Activated T-helper 2 cell treated with anti-CD3 and anti-CD28 coated beads, Interferon-gamma antibody, Interleukin-2, Interleukin-4, amounts not matched to agents 10 μg/mL and 5 μg/mL and 100 μg/mL, durations not matched to agents 14 hours and 24 hours and 36 hours (primary cell): ENCODE measurements at regions not wholly inside any gene's neighbourhood (a gene's known extent, or its start where the extent isn't known, plus 50 kb on each side); places are given as distances from the start of the nearest gene placed in this dataset.

Experiments used
- DNase-seq: peaks from one replicate; pipeline ENCODE4 v3.0.0; 2021; ENCODE audit warnings: low spot score
- H3K27ac Mint-ChIP-seq: one replicate; pipeline ENCODE4 v1.8.0; 2021; ENCODE audit warnings: mixed read lengths
- H3K27me3 Mint-ChIP-seq: one replicate; pipeline ENCODE4 v1.8.0; 2021; ENCODE audit warnings: low read depth, mixed read lengths
- H3K36me3 Mint-ChIP-seq: one replicate; pipeline ENCODE4 v1.8.0; 2021; ENCODE audit warnings: low read depth, mixed read lengths
- H3K4me1 Mint-ChIP-seq: one replicate; pipeline ENCODE4 v1.8.0; 2021; ENCODE audit warnings: low read depth, mixed read lengths
- H3K4me3 Mint-ChIP-seq: one replicate; pipeline ENCODE4 v1.8.0; 2021; ENCODE audit warnings: low read depth, mild to moderate bottlenecking, moderate library complexity, mixed read lengths
- H3K9me3 Mint-ChIP-seq: one replicate; pipeline ENCODE4 v1.8.0; 2021; ENCODE audit warnings: mixed read lengths
- intact Hi-C: fragments of 100-400 bp; cut with micrococcal nuclease; formaldehyde crosslinking; loops from one replicate; pipeline ENCODE4 v1.15.1; 2023

GRCh38 chr13:83327091-83327490 is 555.2 kb downstream of the SLITRK1 start:
- intact Hi-C loops = no loop called here
- no peak overlapping the region for H3K27ac Mint-ChIP-seq
- peaks cover 46% of the 10 kb centered on the region for H3K9me3 Mint-ChIP-seq
- no peak overlapping the region for H3K4me3 Mint-ChIP-seq
- no peaks in the 10 kb centered on the region for H3K36me3 Mint-ChIP-seq
- no peak for DNase-seq
- no peaks in the 10 kb centered on the region for H3K4me1 Mint-ChIP-seq
- H3K27me3 Mint-ChIP-seq = no peaks in the 10 kb centered on the region

GRCh38 chr13:83325125-83325853 is 557.0 kb downstream of the SLITRK1 start:
- no peaks in the 10 kb centered on the region for H3K4me1 Mint-ChIP-seq
- intact Hi-C loops = no loop called here
- no peaks in the 10 kb centered on the region for H3K27me3 Mint-ChIP-seq

GRCh38 chr13:83311886-83312577 is 570.2 kb downstream of the SLITRK1 start:
- no peak overlapping the region for H3K27ac Mint-ChIP-seq
- no peak for DNase-seq

More at GRCh38 chr13:83325125-83325853, 557.0 kb downstream of the SLITRK1 start:
- DNase-seq = no peak
- H3K36me3 Mint-ChIP-seq = no peaks in the 10 kb centered on the region
- no peak overlapping the region for H3K27ac Mint-ChIP-seq
- H3K9me3 Mint-ChIP-seq = peaks cover 41% of the 10 kb centered on the region
- no peak overlapping the region for H3K4me3 Mint-ChIP-seq

GRCh38 chr13:83298617-83299016 is 583.7 kb downstream of the SLITRK1 start:
- Mint-ChIP-seq H3K4me3 (no peak overlapping the region), H3K9me3 (peaks cover 35% of the 10 kb centered on the region), H3K36me3 (no peaks in the 10 kb centered on the region), H3K27me3 (no peaks in the 10 kb centered on the region), H3K27ac (no peak overlapping the region), H3K4me1 (no peaks in the 10 kb centered on the region)
- intact Hi-C loops = no loop called here
- no peak for DNase-seq

More at GRCh38 chr13:83311886-83312577, 570.2 kb downstream of the SLITRK1 start:
- intact Hi-C loops = no loop called here
- Mint-ChIP-seq H3K9me3 (peaks cover 5% of the 10 kb centered on the region), H3K4me1 (no peaks in the 10 kb centered on the region), H3K27me3 (no peaks in the 10 kb centered on the region), H3K4me3 (no peak overlapping the region), H3K36me3 (no peaks in the 10 kb centered on the region)

GRCh38 chr13:83297586-83298290 is 584.5 kb downstream of the SLITRK1 start:
- no peaks in the 10 kb centered on the region for H3K4me1 Mint-ChIP-seq
- no peaks in the 10 kb centered on the region for H3K36me3 Mint-ChIP-seq
- no peak for DNase-seq
- no peaks in the 10 kb centered on the region for H3K27me3 Mint-ChIP-seq
- H3K4me3 Mint-ChIP-seq = no peak overlapping the region
- peaks cover 40% of the 10 kb centered on the region for H3K9me3 Mint-ChIP-seq
- intact Hi-C loops = no loop called here
- H3K27ac Mint-ChIP-seq = no peak overlapping the region

- no peaks in the 10 kb centered on the region for H3K27me3 Mint-ChIP-seq
- no peaks in the 10 kb centered on the region for H3K4me1 Mint-ChIP-seq
- no peak for DNase-seq
- H3K36me3 Mint-ChIP-seq = no peaks in the 10 kb centered on the region
- intact Hi-C loops = no loop called here
- H3K27ac Mint-ChIP-seq = no peak overlapping the region
- no peak overlapping the region for H3K4me3 Mint-ChIP-seq
- H3K9me3 Mint-ChIP-seq = peaks cover 40% of the 10 kb centered on the region
Observed at GRCh38 chr13:83295686-83296085, 586.6 kb downstream of the SLITRK1 start.

- Mint-ChIP-seq H3K27me3 (no peaks in the 10 kb centered on the region), H3K36me3 (no peaks in the 10 kb centered on the region), H3K27ac (no peak overlapping the region), H3K4me3 (no peak overlapping the region), H3K9me3 (peaks cover 26% of the 10 kb centered on the region), H3K4me1 (no peaks in the 10 kb centered on the region)
- intact Hi-C loops = no loop called here
- no peak for DNase-seq
Observed at GRCh38 chr13:83286737-83287136, 595.5 kb downstream of the SLITRK1 start.

GRCh38 chr13:83281654-83282053 is 600.6 kb downstream of the SLITRK1 start:
- Mint-ChIP-seq H3K27ac (no peak overlapping the region), H3K4me1 (no peaks in the 10 kb centered on the region), H3K4me3 (no peak overlapping the region), H3K36me3 (no peaks in the 10 kb centered on the region), H3K9me3 (peaks cover 31% of the 10 kb centered on the region), H3K27me3 (no peaks in the 10 kb centered on the region)
- no peak for DNase-seq
- intact Hi-C loops = no loop called here

GRCh38 chr13:83274679-83275078 is 607.6 kb downstream of the SLITRK1 start:
- intact Hi-C loops = no loop called here
- H3K4me1 Mint-ChIP-seq = no peaks in the 10 kb centered on the region

GRCh38 chr13:83272652-83273240 is 609.5 kb downstream of the SLITRK1 start:
- no peak overlapping the region for H3K27ac Mint-ChIP-seq
- DNase-seq = no peak
- intact Hi-C loops = no loop called here
- peaks cover 12% of the 10 kb centered on the region for H3K9me3 Mint-ChIP-seq
- no peaks in the 10 kb centered on the region for H3K4me1 Mint-ChIP-seq
- H3K36me3 Mint-ChIP-seq = no peaks in the 10 kb centered on the region
- H3K4me3 Mint-ChIP-seq = no peak overlapping the region
- no peaks in the 10 kb centered on the region for H3K27me3 Mint-ChIP-seq

More at GRCh38 chr13:83274679-83275078, 607.6 kb downstream of the SLITRK1 start:
- H3K27ac Mint-ChIP-seq = no peak overlapping the region
- H3K36me3 Mint-ChIP-seq = no peaks in the 10 kb centered on the region
- H3K4me3 Mint-ChIP-seq = no peak overlapping the region
- H3K27me3 Mint-ChIP-seq = no peaks in the 10 kb centered on the region
- no peak for DNase-seq
- peaks cover 12% of the 10 kb centered on the region for H3K9me3 Mint-ChIP-seq

- Mint-ChIP-seq H3K36me3 (no peaks in the 10 kb centered on the region), H3K9me3 (peaks cover 13% of the 10 kb centered on the region), H3K27ac (no peak overlapping the region), H3K4me1 (no peaks in the 10 kb centered on the region), H3K4me3 (no peak overlapping the region), H3K27me3 (no peaks in the 10 kb centered on the region)
- DNase-seq = no peak
- intact Hi-C loops = no loop called here
Observed at GRCh38 chr13:83272076-83272475, 610.2 kb downstream of the SLITRK1 start.

GRCh38 chr13:83265279-83265678 is 617.0 kb downstream of the SLITRK1 start:
- Mint-ChIP-seq H3K4me3 (no peak overlapping the region), H3K36me3 (no peaks in the 10 kb centered on the region), H3K4me1 (no peaks in the 10 kb centered on the region), H3K27ac (no peak overlapping the region), H3K27me3 (no peaks in the 10 kb centered on the region), H3K9me3 (peaks cover 31% of the 10 kb centered on the region)
- no peak for DNase-seq
- intact Hi-C loops = no loop called here
